Skeletal muscle satellite cell (primary cell): ENCODE measurements at regions not wholly inside any gene's neighbourhood (a gene's known extent, or its start where the extent isn't known, plus 50 kb on each side); places are given as distances from the start of the nearest gene placed in this dataset.

Experiments used
- H3K27me3 ChIP-seq: 2 replicates; pipeline ENCODE4 v1.7.0; 2013; ENCODE audit warnings: low read length; ENCODE audit not compliant: control insufficient read depth, insufficient read depth
- H3K36me3 ChIP-seq: 2 replicates; pipeline ENCODE4 v1.7.0; 2013; ENCODE audit warnings: mild to moderate bottlenecking, control low read depth, low read length; ENCODE audit not compliant: insufficient read depth
- H3K4me1 ChIP-seq: 2 replicates; pipeline ENCODE4 v1.7.0; 2013; ENCODE audit warnings: low read length; ENCODE audit not compliant: control insufficient read depth, insufficient read depth
- H3K4me2 ChIP-seq: 2 replicates; pipeline ENCODE4 v1.7.0; 2013; ENCODE audit warnings: mild to moderate bottlenecking, low read length
- H3K4me3 ChIP-seq: 2 replicates; pipeline ENCODE4 v1.7.0; 2013; ENCODE audit warnings: low read length
- H3K9ac ChIP-seq: 2 replicates; pipeline ENCODE4 v1.7.0; 2013; ENCODE audit warnings: mild to moderate bottlenecking, low read depth, low read length, moderate library complexity
- H3K9me3 ChIP-seq: replicated peaks from 2 replicates; pipeline ENCODE4 v1.7.0; 2013; ENCODE audit warnings: mild to moderate bottlenecking, control low read depth, low read length

DNA sequence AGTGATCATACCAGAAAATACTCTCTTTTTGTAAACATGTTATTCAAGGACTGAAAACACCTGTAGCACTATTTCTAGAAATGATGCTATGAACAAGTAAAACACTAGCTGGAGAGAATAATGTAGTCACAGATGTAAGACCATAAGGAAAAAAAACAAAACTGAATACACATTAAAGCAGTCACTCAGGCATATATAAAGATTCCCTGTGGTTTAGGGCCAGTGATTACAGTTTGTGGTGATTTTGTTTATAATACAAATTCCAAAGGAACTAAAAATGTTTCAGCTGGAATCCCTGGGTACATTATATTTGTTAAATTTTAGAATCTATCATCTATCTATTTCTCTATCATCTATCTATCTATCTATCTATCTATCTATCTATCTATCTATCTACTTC lies 777.8 kb upstream of the FRG1 start:
- Histone ChIP-seq H3K4me3 (no peak overlapping the region), H3K36me3 (no peaks in the 10 kb centered on the region), H3K9me3 (peaks cover 4% of the 10 kb centered on the region), H3K9ac (no peak overlapping the region), H3K27me3 (no peaks in the 10 kb centered on the region), H3K4me2 (no peak overlapping the region), H3K4me1 (no peaks in the 10 kb centered on the region)

GRCh38 chr4:189176002-189176401 lies 764.7 kb upstream of the FRG1 start:
- Histone ChIP-seq H3K9ac (no peak overlapping the region), H3K4me1 (no peaks in the 10 kb centered on the region), H3K27me3 (no peaks in the 10 kb centered on the region), H3K4me2 (no peak overlapping the region), H3K36me3 (no peaks in the 10 kb centered on the region), H3K9me3 (peaks cover 17% of the 10 kb centered on the region), H3K4me3 (no peak overlapping the region)

GRCh38 chr4:189177130-189177529 lies 763.5 kb upstream of the FRG1 start:
- Histone ChIP-seq H3K27me3 (no peaks in the 10 kb centered on the region), H3K4me1 (no peaks in the 10 kb centered on the region), H3K9me3 (peaks cover 17% of the 10 kb centered on the region), H3K4me3 (no peak overlapping the region), H3K4me2 (no peak overlapping the region), H3K9ac (no peak overlapping the region), H3K36me3 (no peaks in the 10 kb centered on the region)

- no peaks in the 10 kb centered on the region for H3K4me1 ChIP-seq
- peaks cover 13% of the 10 kb centered on the region for H3K9me3 ChIP-seq
- H3K4me2 ChIP-seq = no peak overlapping the region
- no peaks in the 10 kb centered on the region for H3K27me3 ChIP-seq
- H3K4me3 ChIP-seq = no peak overlapping the region
- no peak overlapping the region for H3K9ac ChIP-seq
- H3K36me3 ChIP-seq = no peaks in the 10 kb centered on the region
These were observed 762.4 kb upstream of the FRG1 start for GRCh38 chr4:189178125-189178746.

DNA sequence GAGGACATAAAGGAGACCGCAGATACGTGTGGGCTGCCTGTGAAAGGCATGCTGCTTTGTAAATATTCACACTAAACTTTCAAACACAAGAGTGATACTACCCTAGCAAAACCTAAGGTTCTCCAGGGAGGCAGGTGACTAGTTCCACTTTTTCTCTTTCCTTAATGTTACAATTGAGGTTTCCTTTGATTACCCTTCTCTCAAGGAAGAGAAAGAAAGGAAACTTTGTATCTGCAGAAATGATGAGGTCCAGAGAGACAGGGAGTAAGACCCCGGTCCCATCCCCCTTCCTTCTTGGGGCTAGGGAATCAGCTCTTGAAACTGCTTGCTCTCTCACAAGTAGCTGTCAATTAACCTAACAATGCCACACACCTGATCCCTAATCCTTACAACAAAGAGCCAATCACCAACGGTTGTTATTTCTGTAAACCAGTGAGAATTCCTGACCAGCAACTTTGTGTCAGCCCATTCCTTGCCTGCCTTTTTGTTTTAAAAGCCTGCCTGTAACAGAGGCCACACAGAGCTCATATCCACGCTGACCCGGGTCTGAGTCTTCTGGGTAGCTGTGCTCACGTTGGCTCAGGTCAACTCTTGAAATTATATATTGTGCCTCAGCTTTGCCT lies 754.8 kb upstream of the FRG1 start:
- H3K4me3 ChIP-seq = no peak overlapping the region

GRCh38 chr4:189187531-189188052 lies 753.1 kb upstream of the FRG1 start:
- Histone ChIP-seq H3K9ac (no peak overlapping the region), H3K36me3 (no peaks in the 10 kb centered on the region), H3K9me3 (no peaks in the 10 kb centered on the region), H3K4me2 (no peak overlapping the region), H3K4me3 (no peak overlapping the region), H3K4me1 (no peaks in the 10 kb centered on the region), H3K27me3 (no peaks in the 10 kb centered on the region)

More for the DNA sequence above, 754.8 kb upstream of the FRG1 start:
- H3K36me3 ChIP-seq = no peaks in the 10 kb centered on the region
- no peak overlapping the region for H3K4me2 ChIP-seq
- H3K9ac ChIP-seq = no peak overlapping the region
- H3K9me3 ChIP-seq = no peaks in the 10 kb centered on the region
- H3K4me1 ChIP-seq = no peaks in the 10 kb centered on the region
- H3K27me3 ChIP-seq = no peaks in the 10 kb centered on the region

GRCh38 chr4:189198624-189199023 lies 742.0 kb upstream of the FRG1 start:
- no peak overlapping the region for H3K4me3 ChIP-seq

DNA sequence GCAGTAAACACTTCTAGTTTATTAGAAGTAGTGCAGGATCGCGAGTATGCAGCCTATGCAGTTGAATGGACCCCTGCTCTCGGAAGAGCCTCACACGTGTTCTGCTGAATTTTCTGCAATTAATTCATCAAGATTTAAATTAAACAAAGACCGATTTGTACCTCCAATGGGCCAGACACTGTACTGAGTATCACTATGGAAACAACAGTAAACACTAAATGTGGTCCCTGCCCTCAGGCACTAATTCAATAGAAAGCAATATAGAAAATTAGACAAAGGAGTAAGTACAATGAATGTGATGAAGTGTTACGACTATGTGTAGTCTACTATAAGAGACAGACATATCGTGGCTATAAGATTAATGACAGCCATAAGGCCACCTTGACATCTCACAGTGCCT lies 740.3 kb upstream of the FRG1 start:
- Histone ChIP-seq H3K4me3 (no peak overlapping the region), H3K9ac (no peak overlapping the region), H3K4me2 (no peak overlapping the region), H3K36me3 (no peaks in the 10 kb centered on the region), H3K27me3 (no peaks in the 10 kb centered on the region), H3K4me1 (no peaks in the 10 kb centered on the region), H3K9me3 (no peaks in the 10 kb centered on the region)

More at GRCh38 chr4:189198624-189199023, 742.0 kb upstream of the FRG1 start:
- Histone ChIP-seq H3K9ac (no peak overlapping the region), H3K36me3 (no peaks in the 10 kb centered on the region), H3K27me3 (no peaks in the 10 kb centered on the region), H3K4me2 (no peak overlapping the region), H3K9me3 (no peaks in the 10 kb centered on the region), H3K4me1 (no peaks in the 10 kb centered on the region)

DNA sequence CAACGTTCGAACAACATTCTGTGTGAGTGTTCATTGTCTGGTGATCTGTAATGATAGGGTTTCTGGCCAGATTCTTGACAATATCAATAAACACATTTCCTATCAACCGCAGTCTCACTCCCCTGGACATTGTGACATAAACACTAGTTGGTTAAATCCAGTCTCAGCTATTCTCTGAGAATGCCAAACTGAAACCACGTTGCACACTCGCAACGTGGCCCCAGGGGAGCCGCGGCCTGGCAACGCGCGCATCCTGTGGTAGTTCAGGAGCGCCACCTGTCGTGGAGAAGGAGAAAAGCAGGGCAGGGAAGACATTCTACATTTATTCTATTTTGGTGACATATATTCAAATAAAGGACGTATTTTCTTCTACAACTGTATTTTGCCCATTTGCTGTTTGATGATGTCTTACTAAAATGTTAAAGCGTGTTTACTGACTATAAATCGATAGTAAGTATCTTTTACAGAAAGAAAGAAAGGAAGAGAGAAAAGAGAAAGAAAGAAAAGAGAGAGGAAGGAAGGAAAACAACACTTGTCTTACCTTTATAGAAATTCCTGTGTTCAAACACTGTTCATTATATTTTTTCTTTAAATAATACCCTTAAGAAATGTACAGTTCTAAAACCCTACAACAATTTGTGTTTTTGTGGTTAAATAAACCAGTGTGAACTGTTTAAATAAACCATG lies 738.3 kb upstream of the FRG1 start:
- H3K9ac ChIP-seq = peak overlapping the region; percentile 26

GRCh38 chr4:189202869-189203271 lies 737.8 kb upstream of the FRG1 start:
- no peaks in the 10 kb centered on the region for H3K27me3 ChIP-seq
- no peak overlapping the region for H3K4me3 ChIP-seq
- H3K36me3 ChIP-seq = no peaks in the 10 kb centered on the region
- H3K9ac ChIP-seq = no peak overlapping the region
- H3K4me2 ChIP-seq = no peak overlapping the region
- H3K4me1 ChIP-seq = no peaks in the 10 kb centered on the region
- H3K9me3 ChIP-seq = no peaks in the 10 kb centered on the region

More for the DNA sequence above, 738.3 kb upstream of the FRG1 start:
- Histone ChIP-seq H3K4me1 (no peaks in the 10 kb centered on the region), H3K36me3 (no peaks in the 10 kb centered on the region), H3K9me3 (no peaks in the 10 kb centered on the region), H3K4me2 (peak overlapping the region; percentile 74), H3K27me3 (no peaks in the 10 kb centered on the region), H3K4me3 (peak overlapping the region; percentile 58)

DNA sequence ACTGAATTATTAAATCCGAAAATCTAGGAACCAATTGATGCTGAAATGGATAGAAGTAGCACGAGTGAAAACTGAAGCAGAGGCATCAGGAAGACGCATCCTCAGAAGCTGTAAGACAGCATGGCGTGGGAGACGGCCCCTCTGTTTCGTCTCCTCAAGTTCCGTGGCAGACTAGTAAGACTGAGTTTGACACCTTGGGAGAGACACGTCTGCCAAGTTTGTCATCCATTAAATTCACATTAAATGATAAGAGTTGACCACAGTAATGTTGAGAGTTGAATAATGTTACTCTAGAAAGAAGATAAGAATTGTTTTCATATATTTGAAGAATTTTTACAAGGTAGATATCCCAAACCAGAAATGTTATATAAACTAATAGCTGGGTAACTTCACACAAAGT lies 736.1 kb upstream of the FRG1 start:
- Histone ChIP-seq H3K4me1 (no peaks in the 10 kb centered on the region), H3K9me3 (no peaks in the 10 kb centered on the region), H3K27me3 (no peaks in the 10 kb centered on the region), H3K4me3 (no peak overlapping the region), H3K4me2 (no peak overlapping the region), H3K9ac (no peak overlapping the region), H3K36me3 (no peaks in the 10 kb centered on the region)
